CD4-positive, alpha-beta T cell treated with Interleukin-4 for 4 hours (primary cell): ENCODE measurements at regions not wholly inside any gene's neighbourhood (a gene's known extent, or its start where the extent isn't known, plus 50 kb on each side); places are given as distances from the start of the nearest gene placed in this dataset.
"Not testable (repeated sequence)": the region's sequence is repeated elsewhere in the genome, so short reads cannot be mapped to it uniquely, and the experiment has no call there.

Source experiments
- DNase-seq: peaks from one replicate; pipeline ENCODE4 v3.0.0-alpha.2; 2020

GRCh38 chr5:42949348-42950115 lies 90.6 kb downstream of the ANXA2R start:
- DNase-seq = peak; percentile 81

GRCh38 chr5:42948961-42949347 lies 91.2 kb downstream of the ANXA2R start:
- DNase-seq = no peak

GRCh38 chr5:42944989-42945388 lies 95.1 kb downstream of the ANXA2R start:
- no peak for DNase-seq

- no peak for DNase-seq
Measured at GRCh38 chr5:42943931-42944631, 96.0 kb downstream of the ANXA2R start.

GRCh38 chr5:42940853-42941252 lies 99.3 kb downstream of the ANXA2R start:
- DNase-seq = no peak

GRCh38 chr5:42932011-42932410 lies 108.1 kb downstream of the ANXA2R start:
- not testable (repeated sequence) for DNase-seq

GRCh38 chr5:42931451-42931850 lies 108.7 kb downstream of the ANXA2R start:
- not testable (repeated sequence) for DNase-seq

- no peak for DNase-seq
Measured at GRCh38 chr5:42930934-42931333, 109.2 kb downstream of the ANXA2R start.

- no peak for DNase-seq
Measured at GRCh38 chr5:42929871-42930270, 110.2 kb downstream of the ANXA2R start.

- DNase-seq = no peak
Measured at GRCh38 chr5:42927730-42928129, 112.4 kb downstream of the ANXA2R start.

GRCh38 chr5:42924686-42925085 lies 113.0 kb upstream of the SELENOP start:
- no peak for DNase-seq

- no peak for DNase-seq
Measured at GRCh38 chr5:42924226-42924625, 112.5 kb upstream of the SELENOP start.

- no peak for DNase-seq
Measured at GRCh38 chr5:42923710-42924109, 112.0 kb upstream of the SELENOP start.

- DNase-seq = no peak
Measured at GRCh38 chr5:42919600-42919999, 107.9 kb upstream of the SELENOP start.

- DNase-seq = no peak
Measured at GRCh38 chr5:42915306-42915866, 103.7 kb upstream of the SELENOP start.

GRCh38 chr5:42912184-42912798 lies 100.6 kb upstream of the SELENOP start:
- DNase-seq = peak; percentile 75

- peak; percentile 92 for DNase-seq
Measured at GRCh38 chr5:42908509-42909488, 97.1 kb upstream of the SELENOP start.

GRCh38 chr5:42908086-42908485 lies 96.4 kb upstream of the SELENOP start:
- peak; percentile 0 for DNase-seq

GRCh38 chr5:42905827-42906226 lies 94.1 kb upstream of the SELENOP start:
- DNase-seq = no peak

GRCh38 chr5:42900734-42901133 lies 89.0 kb upstream of the SELENOP start:
- no peak for DNase-seq

- DNase-seq = no peak
Measured at GRCh38 chr5:42898760-42899159, 87.1 kb upstream of the SELENOP start.

GRCh38 chr5:42896523-42896922 lies 84.8 kb upstream of the SELENOP start:
- DNase-seq = no peak
